Panc1 (cell line): ENCODE measurements at regions not wholly inside any gene's neighbourhood (a gene's known extent, or its start where the extent isn't known, plus 50 kb on each side); places are given as distances from the start of the nearest gene placed in this dataset.

ENCODE experiments used
- ATAC-seq: fragments of 200-7000 bp; cut with Tn5 transposase; 2 replicates; pipeline ENCODE4 v1.9.1; 2020; ENCODE audit warnings: mild to moderate bottlenecking, moderate library complexity
- BruUV-seq: library from RNA; stranded (reverse); fragments of 400-500 nt; replicated peaks from 2 replicates; lab custom pipeline; 2021; lab: Mats Ljungman, UMichigan
- CTCF ChIA-PET: fragments of 300-600 bp; sonication (Branson Sonifier 250); formaldehyde crosslinking; loops from one replicate; lab custom pipeline; 2022; ENCODE audit warnings: antibody characterized with exemption; lab: Charles Lee
- POLR2A ChIA-PET: fragments of 300-600 bp; sonication (Branson Sonifier 250); formaldehyde crosslinking; loops from one replicate; lab custom pipeline; 2022; ENCODE audit warnings: antibody characterized with exemption; lab: Charles Lee
- DNase-seq: peaks from one replicate; pipeline ENCODE4 v3.0.0-alpha.2; 2010; ENCODE audit warnings: low read depth, low spot score
- H3K27ac ChIP-seq: 2 replicates; pipeline ENCODE4 v1.5.1; 2011; ENCODE audit warnings: mild to moderate bottlenecking, low read length, inconsistent platforms
- H3K27me3 ChIP-seq: fragments of 200-500 bp; sonication (Bioruptor generic); 2 replicates; pipeline ENCODE4 v1.6.0; 2014; ENCODE audit warnings: low read length, inconsistent platforms; ENCODE audit not compliant: control insufficient read depth, insufficient read depth
- H3K36me3 ChIP-seq: fragments of 200-500 bp; sonication (Bioruptor generic); 2 replicates; pipeline ENCODE4 v1.5.1; 2014; ENCODE audit warnings: inconsistent platforms, mild to moderate bottlenecking, low read length, moderate library complexity; ENCODE audit not compliant: control insufficient read depth, insufficient read depth
- H3K4me1 ChIP-seq: 2 replicates; pipeline ENCODE4 v1.5.1; 2011; ENCODE audit warnings: inconsistent platforms, mild to moderate bottlenecking, low read length, moderate library complexity; ENCODE audit not compliant: control insufficient read depth, insufficient read depth
- H3K4me3 ChIP-seq, 2 experiments: 2 replicates each; pipeline ENCODE4 v1.5.1; 2011 to 2012; ENCODE audit warnings: low read depth in 2 of 2, low read length in 2 of 2, mild to moderate bottlenecking in 2 of 2, inconsistent platforms in 1 of 2, moderate library complexity in 1 of 2
- H3K9me3 ChIP-seq: fragments of 200-500 bp; sonication (Bioruptor generic); 2 replicates; pipeline ENCODE4 v1.5.1; 2014; ENCODE audit warnings: low read depth, mild to moderate bottlenecking, inconsistent platforms, low read length, moderate library complexity; ENCODE audit not compliant: control insufficient read depth, insufficient read depth
- CTCF ChIP-seq: fragments of 450-650 bp; IDR thresholded peaks from 2 replicates; pipeline ENCODE4 v1.5.1; 2017; ENCODE audit warnings: mild to moderate bottlenecking
- POLR2AphosphoS5 ChIP-seq: IDR thresholded peaks from 2 replicates; pipeline ENCODE4 v1.6.1; 2012; ENCODE audit warnings: mild to moderate bottlenecking, low read depth, low read length, moderate library complexity
- REST ChIP-seq, 2 experiments: IDR thresholded peaks; 2 replicates each; pipeline ENCODE4 v1.6.1; 2011 to 2012; ENCODE audit warnings: low read depth in 2 of 2, control low read depth in 1 of 2, low read length in 1 of 2, mild to moderate bottlenecking in 1 of 2, moderate library complexity in 1 of 2; ENCODE audit not compliant: insufficient read depth in 1 of 2
- SIN3A ChIP-seq: IDR thresholded peaks from 2 replicates; pipeline ENCODE4 v1.6.1; 2012; ENCODE audit warnings: low read depth, mild to moderate bottlenecking, low read length, moderate library complexity, borderline replicate concordance; ENCODE audit not compliant: insufficient read depth
- TCF7L2 ChIP-seq: IDR thresholded peaks from 2 replicates; pipeline ENCODE4 v1.6.1; 2011; ENCODE audit warnings: mild to moderate bottlenecking, low read depth, low read length, inconsistent platforms
- in situ Hi-C: cut with HindIII; loops from 2 replicates; pipeline ENCODE4 v1.10.0; 2016; ENCODE audit warnings: low sequenced_read_pairs, low pct_unique_long_range_greater_than_20kb
- intact Hi-C: fragments of 100-400 bp; cut with micrococcal nuclease; formaldehyde crosslinking; loops from one replicate; pipeline ENCODE4 v1.10.0; 2022; ENCODE audit not compliant: unreplicated experiment

- ChIA-PET CTCF (interaction anchor here (0.6 kb wide), 1 partner anchor 336 kb away, joined by 3 read pairs; no protein-coding TSS in a partner anchor), POLR2A (interaction anchor here (0.6 kb wide), 1 partner anchor 390 kb away, joined by 3 read pairs; no protein-coding TSS in a partner anchor)
- intact Hi-C loops (no loop called here), in situ Hi-C loops (no loop called here)
- TF ChIP-seq SIN3A: no peak
- no peak for TF ChIP-seq CTCF
- TF ChIP-seq REST (IDR thresholded peaks at IDR 0.05; ENCODE audit: insufficient read depth in 1 of 2, low read depth in 2 of 2, low read length in 1 of 2): no peak
- TF ChIP-seq POLR2AphosphoS5: no peak
- TF ChIP-seq TCF7L2: no peak
- H3K27ac ChIP-seq: no peak overlapping the region
- no peaks in the 10 kb centered on the region for H3K36me3 ChIP-seq
- H3K4me1 ChIP-seq: no peaks in the 10 kb centered on the region
- no TSS peak for BruUV-seq
- no peak for ATAC-seq
- H3K9me3 ChIP-seq: no peaks in the 10 kb centered on the region
- no peak for DNase-seq
- no peak overlapping the region for H3K4me3 ChIP-seq
- H3K27me3 ChIP-seq: no peaks in the 10 kb centered on the region
Measured at GRCh38 chr12:97957109-97957508, 494.5 kb downstream of the RMST start.

GRCh38 chr12:97960225-97960624 is 497.6 kb downstream of the RMST start:
- Histone ChIP-seq H3K36me3 (no peaks in the 10 kb centered on the region), H3K27ac (no peak overlapping the region), H3K9me3 (no peaks in the 10 kb centered on the region), H3K4me3 (no peak overlapping the region), H3K4me1 (no peaks in the 10 kb centered on the region), H3K27me3 (no peaks in the 10 kb centered on the region)
- ATAC-seq (no peak), DNase-seq (no peak)
- in situ Hi-C loops (no loop called here), intact Hi-C loops (no loop called here)
- CTCF ChIA-PET: no interaction called here
- TF ChIP-seq REST (IDR thresholded peaks at IDR 0.05; ENCODE audit: insufficient read depth in 1 of 2, low read depth in 2 of 2, low read length in 1 of 2): no peak
- TF ChIP-seq TCF7L2: no peak
- TF ChIP-seq CTCF: no peak
- TF ChIP-seq POLR2AphosphoS5: no peak
- no peak for TF ChIP-seq SIN3A
- POLR2A ChIA-PET: no interaction called here
- no TSS peak for BruUV-seq
